ENCODE measurements at regions not wholly inside any gene's neighbourhood (a gene's known extent, or its start where the extent isn't known, plus 50 kb on each side); places are given as distances from the start of the nearest gene placed in this dataset.

GRCh38 chr2:5052905-5053304 is 639.3 kb upstream of the SOX11 start:
- DNase-seq (ENCODE audit: low read depth, low spot score): no peak

- DNase-seq (ENCODE audit: low read depth, low spot score): no peak
Measured at GRCh38 chr2:5057891-5058351, 634.3 kb upstream of the SOX11 start.

GRCh38 chr2:5060956-5061355 is 631.2 kb upstream of the SOX11 start:
- no peak for DNase-seq (ENCODE audit: low read depth, low spot score)

GRCh38 chr2:5064687-5065086 is 627.5 kb upstream of the SOX11 start:
- DNase-seq (ENCODE audit: low read depth, low spot score): no peak

- no peak for DNase-seq (ENCODE audit: low read depth, low spot score)
Measured at GRCh38 chr2:5067816-5068215, 624.4 kb upstream of the SOX11 start.

- no peak for DNase-seq (ENCODE audit: low read depth, low spot score)
Measured at GRCh38 chr2:5070257-5070656, 621.9 kb upstream of the SOX11 start.

- no peak for DNase-seq (ENCODE audit: low read depth, low spot score)
Measured at GRCh38 chr2:5074733-5075132, 617.5 kb upstream of the SOX11 start.

GRCh38 chr2:5076599-5076998 is 615.6 kb upstream of the SOX11 start:
- DNase-seq (ENCODE audit: low read depth, low spot score): no peak

GRCh38 chr2:5077479-5078089 is 614.6 kb upstream of the SOX11 start:
- DNase-seq (ENCODE audit: low read depth, low spot score): no peak

- DNase-seq (ENCODE audit: low read depth, low spot score): no peak
Measured at GRCh38 chr2:5083402-5083801, 608.8 kb upstream of the SOX11 start.

GRCh38 chr2:5089409-5089808 is 602.8 kb upstream of the SOX11 start:
- DNase-seq (ENCODE audit: low read depth, low spot score): no peak

- DNase-seq (ENCODE audit: low read depth, low spot score): no peak
Measured at GRCh38 chr2:5093056-5093455, 599.1 kb upstream of the SOX11 start.

- no peak for DNase-seq (ENCODE audit: low read depth, low spot score)
Measured at GRCh38 chr2:5093518-5093917, 598.7 kb upstream of the SOX11 start.

GRCh38 chr2:5094192-5094591 is 598.0 kb upstream of the SOX11 start:
- no peak for DNase-seq (ENCODE audit: low read depth, low spot score)

GRCh38 chr2:5098286-5098685 is 593.9 kb upstream of the SOX11 start:
- no peak for DNase-seq (ENCODE audit: low read depth, low spot score)

- DNase-seq (ENCODE audit: low read depth, low spot score): no peak
Measured at GRCh38 chr2:5102823-5103222, 589.4 kb upstream of the SOX11 start.

- DNase-seq (ENCODE audit: low read depth, low spot score): no peak
Measured at GRCh38 chr2:5111581-5111980, 580.6 kb upstream of the SOX11 start.

- DNase-seq (ENCODE audit: low read depth, low spot score): no peak
Measured at GRCh38 chr2:5119046-5119445, 573.1 kb upstream of the SOX11 start.

- DNase-seq (ENCODE audit: low read depth, low spot score): no peak
Measured at GRCh38 chr2:5121121-5121520, 571.1 kb upstream of the SOX11 start.

GRCh38 chr2:5121642-5122041 is 570.5 kb upstream of the SOX11 start:
- DNase-seq (ENCODE audit: low read depth, low spot score): no peak

- DNase-seq (ENCODE audit: low read depth, low spot score): no peak
Measured at GRCh38 chr2:5123582-5124196, 568.5 kb upstream of the SOX11 start.

GRCh38 chr2:5125017-5125730 is 567.0 kb upstream of the SOX11 start:
- DNase-seq (ENCODE audit: low read depth, low spot score): no peak

- DNase-seq (ENCODE audit: low read depth, low spot score): no peak
Measured at GRCh38 chr2:5132281-5132680, 559.9 kb upstream of the SOX11 start.

Data from brain pericyte (primary cell).